ENCODE measurements at regions not wholly inside any gene's neighbourhood (a gene's known extent, or its start where the extent isn't known, plus 50 kb on each side); places are given as distances from the start of the nearest gene placed in this dataset.

GRCh38 chr2:216791303-216791702 lies 68.6 kb downstream of the TNP1 start:
- TF ChIP-seq, protein P1, sequence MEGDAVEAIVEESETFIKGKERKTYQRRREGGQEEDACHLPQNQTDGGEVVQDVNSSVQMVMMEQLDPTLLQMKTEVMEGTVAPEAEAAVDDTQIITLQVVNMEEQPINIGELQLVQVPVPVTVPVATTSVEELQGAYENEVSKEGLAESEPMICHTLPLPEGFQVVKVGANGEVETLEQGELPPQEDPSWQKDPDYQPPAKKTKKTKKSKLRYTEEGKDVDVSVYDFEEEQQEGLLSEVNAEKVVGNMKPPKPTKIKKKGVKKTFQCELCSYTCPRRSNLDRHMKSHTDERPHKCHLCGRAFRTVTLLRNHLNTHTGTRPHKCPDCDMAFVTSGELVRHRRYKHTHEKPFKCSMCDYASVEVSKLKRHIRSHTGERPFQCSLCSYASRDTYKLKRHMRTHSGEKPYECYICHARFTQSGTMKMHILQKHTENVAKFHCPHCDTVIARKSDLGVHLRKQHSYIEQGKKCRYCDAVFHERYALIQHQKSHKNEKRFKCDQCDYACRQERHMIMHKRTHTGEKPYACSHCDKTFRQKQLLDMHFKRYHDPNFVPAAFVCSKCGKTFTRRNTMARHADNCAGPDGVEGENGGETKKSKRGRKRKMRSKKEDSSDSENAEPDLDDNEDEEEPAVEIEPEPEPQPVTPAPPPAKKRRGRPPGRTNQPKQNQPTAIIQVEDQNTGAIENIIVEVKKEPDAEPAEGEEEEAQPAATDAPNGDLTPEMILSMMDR (IDR thresholded peaks at IDR 0.05; ENCODE audit: insufficient read depth, low read length, poor library complexity, severe bottlenecking), result no peak

DNA sequence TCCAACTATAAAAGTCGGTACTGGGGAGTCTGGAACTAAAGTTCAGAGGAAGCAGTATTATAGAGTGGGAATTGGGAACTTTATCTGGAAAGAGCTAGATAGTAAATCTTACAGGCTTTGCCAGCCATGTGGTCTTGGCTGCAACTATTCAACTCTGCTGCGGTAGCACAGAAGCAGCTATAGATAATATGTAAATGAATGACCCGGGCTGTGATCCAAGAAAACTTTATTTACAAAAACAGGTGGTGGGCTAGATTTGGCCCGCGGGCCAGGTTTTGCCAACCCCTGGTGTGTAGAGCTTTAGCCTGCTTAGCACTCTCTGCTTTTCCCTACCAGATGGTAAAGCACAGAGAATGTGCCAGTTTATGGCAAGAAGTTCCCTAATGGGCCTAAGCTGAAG lies 70.8 kb downstream of the TNP1 start:
- H3K36me3 ChIP-seq (ENCODE audit: control insufficient read depth, insufficient read depth, low read length), result no peaks in the 10 kb centered on the region
- TF ChIP-seq, protein P1 (IDR thresholded peaks at IDR 0.05; ENCODE audit: insufficient read depth, low read length, poor library complexity, severe bottlenecking), result no peak
- H3K4me3 ChIP-seq (ENCODE audit: low read depth, low read length), result no peak overlapping the region
- DNase-seq (ENCODE audit: low read depth), result no peak
- no peaks in the 10 kb centered on the region for H3K27me3 ChIP-seq (ENCODE audit: control insufficient read depth, insufficient read depth, low read length)

More at GRCh38 chr2:216791303-216791702, 68.6 kb downstream of the TNP1 start:
- Histone ChIP-seq H3K36me3 (ENCODE audit: control insufficient read depth, insufficient read depth, low read length) (no peaks in the 10 kb centered on the region), H3K4me3 (ENCODE audit: low read depth, low read length) (no peak overlapping the region), H3K27me3 (ENCODE audit: control insufficient read depth, insufficient read depth, low read length) (no peaks in the 10 kb centered on the region)
- DNase-seq (ENCODE audit: low read depth), result no peak

GRCh38 chr2:216787851-216788540 lies 71.9 kb downstream of the TNP1 start:
- DNase-seq (ENCODE audit: low read depth), result no peak
- Histone ChIP-seq H3K27me3 (ENCODE audit: control insufficient read depth, insufficient read depth, low read length) (no peaks in the 10 kb centered on the region), H3K36me3 (ENCODE audit: control insufficient read depth, insufficient read depth, low read length) (no peaks in the 10 kb centered on the region), H3K4me3 (ENCODE audit: low read depth, low read length) (no peak overlapping the region)
- TF ChIP-seq, protein P1 (IDR thresholded peaks at IDR 0.05; ENCODE audit: insufficient read depth, low read length, poor library complexity, severe bottlenecking), result no peak

GRCh38 chr2:216786676-216787075 lies 73.2 kb downstream of the TNP1 start:
- TF ChIP-seq, protein P1 (IDR thresholded peaks at IDR 0.05; ENCODE audit: insufficient read depth, low read length, poor library complexity, severe bottlenecking), result no peak
- H3K36me3 ChIP-seq (ENCODE audit: control insufficient read depth, insufficient read depth, low read length), result no peaks in the 10 kb centered on the region
- no peak overlapping the region for H3K4me3 ChIP-seq (ENCODE audit: low read depth, low read length)
- no peaks in the 10 kb centered on the region for H3K27me3 ChIP-seq (ENCODE audit: control insufficient read depth, insufficient read depth, low read length)
- no peak for DNase-seq (ENCODE audit: low read depth)

GRCh38 chr2:216784456-216784855 lies 75.4 kb downstream of the TNP1 start:
- H3K36me3 ChIP-seq (ENCODE audit: control insufficient read depth, insufficient read depth, low read length), result no peaks in the 10 kb centered on the region
- TF ChIP-seq, protein P1 (IDR thresholded peaks at IDR 0.05; ENCODE audit: insufficient read depth, low read length, poor library complexity, severe bottlenecking), result no peak

DNA sequence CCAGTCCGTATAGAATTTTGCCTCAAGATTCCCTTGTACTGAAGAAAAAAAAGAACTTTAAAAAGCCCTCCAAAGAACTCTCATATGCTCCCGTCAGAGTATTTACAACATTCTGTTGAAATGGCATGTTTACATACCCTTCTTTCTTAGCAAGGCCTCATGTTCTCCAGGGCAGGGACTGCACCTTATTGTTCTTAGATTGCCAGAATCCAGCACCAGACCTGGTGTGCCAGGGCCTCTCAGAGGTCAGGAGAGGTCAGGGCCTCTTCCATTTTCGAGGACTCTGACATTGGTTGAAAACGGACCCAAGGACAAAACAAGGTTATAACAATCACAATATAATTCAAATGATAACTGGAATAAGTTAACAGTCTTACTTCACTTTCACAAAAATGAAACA lies 78.2 kb downstream of the TNP1 start:
- H3K4me3 ChIP-seq (ENCODE audit: low read depth, low read length), result no peak overlapping the region
- H3K36me3 ChIP-seq (ENCODE audit: control insufficient read depth, insufficient read depth, low read length), result no peaks in the 10 kb centered on the region
- DNase-seq (ENCODE audit: low read depth), result no peak
- TF ChIP-seq, protein P1 (IDR thresholded peaks at IDR 0.05; ENCODE audit: insufficient read depth, low read length, poor library complexity, severe bottlenecking), result no peak
- no peaks in the 10 kb centered on the region for H3K27me3 ChIP-seq (ENCODE audit: control insufficient read depth, insufficient read depth, low read length)

More at GRCh38 chr2:216784456-216784855, 75.4 kb downstream of the TNP1 start:
- Histone ChIP-seq H3K27me3 (ENCODE audit: control insufficient read depth, insufficient read depth, low read length) (no peaks in the 10 kb centered on the region), H3K4me3 (ENCODE audit: low read depth, low read length) (no peak overlapping the region)
- DNase-seq (ENCODE audit: low read depth), result no peak

All from kidney epithelial cell (primary cell).